HG02970 (cell line): ENCODE measurements at regions not wholly inside any gene's neighbourhood (a gene's known extent, or its start where the extent isn't known, plus 50 kb on each side); places are given as distances from the start of the nearest gene placed in this dataset.
"Not testable (repeated sequence)": the region's sequence is repeated elsewhere in the genome, so short reads cannot be mapped to it uniquely, and the experiment has no call there.

ENCODE experiments used
- ATAC-seq: cut with Tn5 transposase; IDR thresholded peaks from one replicate; pipeline ENCODE4 v1.9.1; 2021; ENCODE audit warnings: mild to moderate bottlenecking, moderate library complexity, moderate number of reproducible peaks; ENCODE audit not compliant: unreplicated experiment, low FRiP score

- no peak for ATAC-seq
Measured at GRCh38 chr14:37970696-37971095, 237.0 kb upstream of the SSTR1 start.

- no peak for ATAC-seq
Measured at GRCh38 chr14:37972941-37973887, 234.5 kb upstream of the SSTR1 start.

- no peak for ATAC-seq
Measured at GRCh38 chr14:37974421-37974820, 233.3 kb upstream of the SSTR1 start.

- no peak for ATAC-seq
Measured at GRCh38 chr14:37977481-37977880, 230.2 kb upstream of the SSTR1 start.

- no peak for ATAC-seq
Measured at GRCh38 chr14:37985826-37986470, 221.8 kb upstream of the SSTR1 start.

- no peak for ATAC-seq
Measured at GRCh38 chr14:37988472-37988871, 219.2 kb upstream of the SSTR1 start.

GRCh38 chr14:37991027-37991426 lies 216.7 kb upstream of the SSTR1 start:
- ATAC-seq = no peak

GRCh38 chr14:37992499-37992898 lies 215.2 kb upstream of the SSTR1 start:
- no peak for ATAC-seq

GRCh38 chr14:37994846-37995372 lies 212.8 kb upstream of the SSTR1 start:
- no peak for ATAC-seq

- no peak for ATAC-seq
Measured at GRCh38 chr14:37997017-37997416, 210.7 kb upstream of the SSTR1 start.

GRCh38 chr14:38000340-38000739 lies 207.4 kb upstream of the SSTR1 start:
- no peak for ATAC-seq

- no peak for ATAC-seq
Measured at GRCh38 chr14:38001501-38001900, 206.2 kb upstream of the SSTR1 start.

GRCh38 chr14:38003746-38004609 lies 203.7 kb upstream of the SSTR1 start:
- no peak for ATAC-seq

GRCh38 chr14:38004610-38004879 lies 203.2 kb upstream of the SSTR1 start:
- no peak for ATAC-seq

GRCh38 chr14:38011156-38011555 lies 196.5 kb upstream of the SSTR1 start:
- ATAC-seq = not testable (repeated sequence)

- ATAC-seq = no peak
Measured at GRCh38 chr14:38012056-38012455, 195.6 kb upstream of the SSTR1 start.

- ATAC-seq = no peak
Measured at GRCh38 chr14:38016497-38016896, 191.2 kb upstream of the SSTR1 start.

GRCh38 chr14:38021861-38022260 lies 185.8 kb upstream of the SSTR1 start:
- no peak for ATAC-seq

GRCh38 chr14:38022775-38023174 lies 184.9 kb upstream of the SSTR1 start:
- no peak for ATAC-seq

GRCh38 chr14:38038171-38038570 lies 169.5 kb upstream of the SSTR1 start:
- no peak for ATAC-seq

GRCh38 chr14:38038986-38039385 lies 168.7 kb upstream of the SSTR1 start:
- ATAC-seq = no peak
